ENCODE measurements at regions not wholly inside any gene's neighbourhood (a gene's known extent, or its start where the extent isn't known, plus 50 kb on each side); places are given as distances from the start of the nearest gene placed in this dataset.

DNA sequence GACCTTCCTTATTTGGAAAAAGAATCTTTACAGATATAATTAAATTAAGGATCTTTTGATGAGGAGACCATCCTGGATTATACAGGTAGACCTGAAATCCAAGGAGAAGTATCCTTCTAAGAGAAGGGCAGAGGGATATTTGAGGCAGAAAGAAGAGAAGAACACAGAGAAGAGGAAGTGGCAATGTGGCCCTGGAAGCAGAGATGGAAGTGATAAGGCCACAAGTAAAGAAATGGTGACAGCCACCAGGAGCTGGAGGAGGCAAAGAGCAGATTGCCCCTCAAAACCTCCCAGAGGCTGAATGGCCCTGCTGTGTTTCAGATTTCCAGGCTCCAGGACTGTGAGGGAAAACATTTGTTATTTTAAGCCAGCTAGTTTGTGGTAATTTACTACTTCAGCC is 93.0 kb upstream of the ANKRD55 start:
- H3K9me3 ChIP-seq = no peaks in the 10 kb centered on the region
- DNase-seq (no peak), ATAC-seq (no peak), FAIRE-seq (no peak)
- no peaks in the 10 kb centered on the region for H3K36me3 ChIP-seq
- no peak overlapping the region for H3K4me3 ChIP-seq
- H3K4me1 ChIP-seq = peaks cover 0 to 9% (median 0%) of the 10 kb centered on the region in 3 donors
- intact Hi-C loops (cut with DNase I) = loop anchor here in 1 of 3 donors (10.0 kb wide), 1 partner anchor 51 kb away; no protein-coding TSS in a partner anchor
- H3K27me3 ChIP-seq = no peaks in the 10 kb centered on the region
- TF ChIP-seq, protein P1, sequence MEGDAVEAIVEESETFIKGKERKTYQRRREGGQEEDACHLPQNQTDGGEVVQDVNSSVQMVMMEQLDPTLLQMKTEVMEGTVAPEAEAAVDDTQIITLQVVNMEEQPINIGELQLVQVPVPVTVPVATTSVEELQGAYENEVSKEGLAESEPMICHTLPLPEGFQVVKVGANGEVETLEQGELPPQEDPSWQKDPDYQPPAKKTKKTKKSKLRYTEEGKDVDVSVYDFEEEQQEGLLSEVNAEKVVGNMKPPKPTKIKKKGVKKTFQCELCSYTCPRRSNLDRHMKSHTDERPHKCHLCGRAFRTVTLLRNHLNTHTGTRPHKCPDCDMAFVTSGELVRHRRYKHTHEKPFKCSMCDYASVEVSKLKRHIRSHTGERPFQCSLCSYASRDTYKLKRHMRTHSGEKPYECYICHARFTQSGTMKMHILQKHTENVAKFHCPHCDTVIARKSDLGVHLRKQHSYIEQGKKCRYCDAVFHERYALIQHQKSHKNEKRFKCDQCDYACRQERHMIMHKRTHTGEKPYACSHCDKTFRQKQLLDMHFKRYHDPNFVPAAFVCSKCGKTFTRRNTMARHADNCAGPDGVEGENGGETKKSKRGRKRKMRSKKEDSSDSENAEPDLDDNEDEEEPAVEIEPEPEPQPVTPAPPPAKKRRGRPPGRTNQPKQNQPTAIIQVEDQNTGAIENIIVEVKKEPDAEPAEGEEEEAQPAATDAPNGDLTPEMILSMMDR (IDR thresholded peaks at IDR 0.05) = no peak
- H3K27ac ChIP-seq = no peak overlapping the region

DNA sequence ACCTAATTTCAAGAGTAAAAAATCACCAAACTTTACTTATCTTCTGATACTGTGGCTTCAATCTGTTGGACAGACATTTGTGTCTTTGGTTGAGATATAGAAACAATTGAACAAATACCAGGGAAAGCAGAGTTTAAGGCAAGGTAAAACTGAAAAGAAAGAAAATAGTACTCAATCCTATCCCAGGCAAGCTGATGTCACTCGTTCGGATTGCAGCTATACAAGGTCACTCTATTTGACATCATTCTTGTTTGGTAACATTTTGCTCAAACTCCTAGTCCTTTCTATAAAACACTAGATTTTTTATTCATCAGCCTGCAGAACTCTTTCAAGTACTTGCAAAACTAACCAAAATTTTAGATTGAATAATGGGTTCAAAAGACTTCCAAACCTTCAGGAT is 91.9 kb upstream of the ANKRD55 start:
- WGBS, 2 donors = 38 to 59% methylated on average over 2 of the region's 2 CpGs
- Histone ChIP-seq H3K4me1 (peaks cover 0 to 9% (median 0%) of the 10 kb centered on the region in 3 donors), H3K27ac (peak overlapping the region in 2 of 4 donors; percentile 10 to 20), H3K9me3 (no peaks in the 10 kb centered on the region), H3K36me3 (no peaks in the 10 kb centered on the region), H3K4me3 (no peak overlapping the region), H3K27me3 (no peaks in the 10 kb centered on the region)
- TF ChIP-seq, protein P1 (IDR thresholded peaks at IDR 0.05) = no peak
- FAIRE-seq (no peak), ATAC-seq (peak in 2 of 4 donors; percentile 39 to 43), DNase-seq (no peak)
- intact Hi-C loops (cut with DNase I) = loop anchor here in 1 of 3 donors (10.0 kb wide), 1 partner anchor 50 kb away; no protein-coding TSS in a partner anchor

DNA sequence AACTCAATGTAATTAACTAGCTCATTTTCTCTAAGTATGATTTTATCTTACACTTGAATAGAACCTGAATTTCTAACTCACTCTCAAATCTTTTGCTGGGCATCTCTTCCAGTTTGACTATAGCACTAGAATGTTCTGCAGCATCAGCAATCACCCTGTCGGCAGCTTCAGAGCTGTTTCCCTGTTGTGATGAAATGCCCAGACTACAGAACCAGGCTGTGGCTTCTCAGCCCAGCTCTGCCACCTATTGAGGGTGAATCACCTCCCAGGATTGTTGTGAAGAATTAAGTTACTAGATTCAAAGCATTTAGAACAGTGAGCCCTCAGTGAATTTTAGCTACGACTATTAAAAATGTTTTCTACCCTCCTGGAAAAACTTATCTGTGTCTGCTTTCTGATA is 90.4 kb upstream of the ANKRD55 start:
- no peaks in the 10 kb centered on the region for H3K9me3 ChIP-seq
- intact Hi-C loops (cut with DNase I) = loop anchor here in 1 of 3 donors (10.0 kb wide), 1 partner anchor 49 kb away; no protein-coding TSS in a partner anchor
- peak overlapping the region in 1 of 4 donors; percentile 20 for H3K27ac ChIP-seq
- H3K36me3 ChIP-seq = no peaks in the 10 kb centered on the region
- H3K27me3 ChIP-seq = no peaks in the 10 kb centered on the region
- peaks cover 0 to 9% (median 0%) of the 10 kb centered on the region in 3 donors for H3K4me1 ChIP-seq
- no peak overlapping the region for H3K4me3 ChIP-seq
- DNase-seq = peak in 2 of 6 donors; percentile 38 to 41
- peak in 3 of 4 donors; percentile 78 to 90 (median 87) for ATAC-seq
- no peak for FAIRE-seq
- WGBS, 2 donors = 46 to 52% methylated on average over 2 of the region's 2 CpGs
- TF ChIP-seq, protein P1 (IDR thresholded peaks at IDR 0.05) = no peak

DNA sequence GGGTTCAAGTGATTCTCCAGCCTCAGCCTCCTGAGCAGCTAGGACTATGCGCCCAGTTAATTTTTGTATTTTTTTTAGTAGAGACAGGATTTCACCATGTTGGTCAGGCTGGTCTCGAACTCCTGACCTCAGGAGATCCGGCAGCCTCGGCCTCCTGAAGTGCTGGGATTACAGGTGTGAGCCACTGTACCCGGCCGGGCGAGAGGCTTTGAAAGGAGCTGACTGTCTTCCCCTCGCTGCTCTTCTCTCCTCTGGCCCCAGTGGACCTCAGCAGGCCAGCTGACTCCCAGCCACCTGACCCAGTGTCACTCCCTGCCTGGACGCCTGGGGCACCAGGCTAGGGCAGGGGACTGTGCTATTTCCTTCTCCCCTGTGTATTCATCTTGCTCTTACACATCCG is 89.5 kb upstream of the ANKRD55 start:
- TF ChIP-seq, protein P1 (IDR thresholded peaks at IDR 0.05) = no peak
- H3K27me3 ChIP-seq = no peaks in the 10 kb centered on the region
- H3K9me3 ChIP-seq = no peaks in the 10 kb centered on the region
- H3K4me1 ChIP-seq = peaks cover 0 to 5% (median 0%) of the 10 kb centered on the region in 3 donors
- no peak for ATAC-seq
- DNase-seq = no peak
- H3K4me3 ChIP-seq = no peak overlapping the region
- 91 to 96% methylated on average over 10 of the region's 10 CpGs for WGBS, 2 donors
- FAIRE-seq = no peak
- H3K36me3 ChIP-seq = no peaks in the 10 kb centered on the region
- no peak overlapping the region for H3K27ac ChIP-seq
- intact Hi-C loops (cut with DNase I) = loop anchor here in 1 of 3 donors (10.0 kb wide), 1 partner anchor 48 kb away; no protein-coding TSS in a partner anchor

DNA sequence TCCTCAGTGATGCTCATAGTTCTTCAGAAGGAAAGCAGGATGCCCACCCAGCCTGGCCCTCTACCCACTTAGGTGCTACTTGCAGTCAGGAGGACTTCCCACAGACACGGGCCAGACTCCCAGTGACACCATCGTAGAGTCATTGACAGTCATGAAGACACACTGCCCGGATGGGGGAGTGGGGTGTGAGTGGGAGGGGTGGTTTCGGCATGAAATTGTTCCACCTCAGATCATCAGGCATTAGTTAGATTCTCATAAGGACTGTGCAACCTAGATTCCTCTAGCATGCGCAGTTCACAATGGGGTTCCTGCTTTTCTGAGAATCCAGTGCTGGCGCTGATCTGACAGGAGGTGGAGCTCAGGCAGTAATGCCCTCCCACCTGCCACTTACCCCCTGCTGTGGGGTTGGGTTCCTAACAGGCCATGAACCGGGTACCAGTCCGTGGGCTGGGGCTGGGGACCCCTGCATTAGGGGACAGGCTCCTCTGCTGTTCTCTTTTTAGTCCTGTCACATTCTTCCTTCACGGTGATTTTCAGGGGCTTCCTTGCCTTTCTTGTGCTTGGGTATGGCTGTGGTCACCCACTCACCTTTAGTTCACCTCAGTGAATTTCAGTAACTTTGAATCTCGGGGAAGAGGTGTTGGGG is 88.2 kb upstream of the ANKRD55 start:
- intact Hi-C loops (cut with DNase I) = loop anchor here in 1 of 3 donors (10.0 kb wide), 1 partner anchor 47 kb away; no protein-coding TSS in a partner anchor
- WGBS, 2 donors = 80 to 96% methylated on average over 10 of the region's 10 CpGs
- Histone ChIP-seq H3K27me3 (no peaks in the 10 kb centered on the region), H3K9me3 (no peaks in the 10 kb centered on the region), H3K4me3 (no peak overlapping the region), H3K36me3 (no peaks in the 10 kb centered on the region), H3K4me1 (peaks cover 0 to 5% (median 0%) of the 10 kb centered on the region in 3 donors), H3K27ac (no peak overlapping the region)
- DNase-seq (no peak), ATAC-seq (no peak), FAIRE-seq (no peak)
- TF ChIP-seq, protein P1 (IDR thresholded peaks at IDR 0.05) = no peak
